Endothelial cell of umbilical vein (primary cell): ENCODE measurements at regions not wholly inside any gene's neighbourhood (a gene's known extent, or its start where the extent isn't known, plus 50 kb on each side); places are given as distances from the start of the nearest gene placed in this dataset.

Experiments
- BruUV-seq: library from RNA; stranded (reverse); fragments of 400-500 nt; replicated peaks from 2 replicates; lab custom pipeline; 2021; lab: Mats Ljungman, UMichigan
- CTCF ChIA-PET: fragments of 300-600, 350-600 bp; sonication (Branson Sonifier 250); formaldehyde crosslinking; loops from one replicate; lab custom pipeline; 2021; ENCODE audit warnings: antibody characterized with exemption, inconsistent platforms; lab: Charles Lee
- POLR2A ChIA-PET: fragments of 300-600, 350-600 bp; sonication (Branson Sonifier 250); formaldehyde crosslinking; loops from one replicate; lab custom pipeline; 2021; ENCODE audit warnings: antibody characterized with exemption, inconsistent platforms; lab: Charles Lee
- DNase-seq: peaks from one replicate; pipeline ENCODE4 v3.0.0-alpha.2; 2011; ENCODE audit warnings: low read depth, low spot score
- FAIRE-seq: peaks from 2 replicates; lab custom pipeline; 2011; peaks lifted over from hg19 to GRCh38; lab: Jason Lieb, UNC
- H2AFZ ChIP-seq: 2 replicates; pipeline ENCODE4 v1.6.0; 2012; ENCODE audit warnings: low read depth, low read length, control low read depth, inconsistent platforms
- H3K27ac ChIP-seq: 2 replicates; pipeline ENCODE4 v1.5.1; 2011; ENCODE audit warnings: low read depth, mild to moderate bottlenecking, control low read depth, low read length, moderate library complexity; ENCODE audit not compliant: insufficient read depth
- H3K27me3 ChIP-seq, 2 experiments: 2 replicates each; pipeline versions ENCODE4 v1.6.0 to v1.6.1; 2011; ENCODE audit warnings: low read length in 2 of 2, mixed read lengths in 1 of 2; ENCODE audit not compliant: control insufficient read depth in 2 of 2, insufficient read depth in 2 of 2
- H3K36me3 ChIP-seq, 2 experiments: 2 replicates in 1 of 2; 3 replicates in 1 of 2; pipeline ENCODE4 v1.5.1; 2011; ENCODE audit warnings: low read length in 2 of 2, mild to moderate bottlenecking in 1 of 2, moderate library complexity in 1 of 2; ENCODE audit not compliant: control insufficient read depth in 2 of 2, insufficient read depth in 2 of 2; ENCODE audit errors: extremely low read depth in 1 of 2
- H3K4me1 ChIP-seq: 3 replicates; pipeline ENCODE4 v1.5.1; 2011; ENCODE audit warnings: mild to moderate bottlenecking, low read length; ENCODE audit not compliant: control insufficient read depth, insufficient read depth; ENCODE audit errors: extremely low read depth
- H3K4me2 ChIP-seq: 2 replicates; pipeline ENCODE4 v1.6.1; 2011; ENCODE audit warnings: low read length, control low read depth, mixed read lengths; ENCODE audit not compliant: insufficient read depth
- H3K4me3 ChIP-seq, 3 experiments: fragments of 200-600 bp in 1 of 3; sonication (generic), shearing (Covaris generic) in 1 of 3; replicated peaks in 1 of 3; 2 replicates each; pipeline ENCODE4 v1.5.1; 2011 to 2016; ENCODE audit warnings: control low read depth in 3 of 3, low read length in 3 of 3, mild to moderate bottlenecking in 2 of 3, inconsistent platforms in 1 of 3, low read depth in 1 of 3, moderate library complexity in 1 of 3; ENCODE audit not compliant: insufficient read depth in 1 of 3
- H3K79me2 ChIP-seq: 2 replicates; pipeline ENCODE4 v1.6.0; 2012; ENCODE audit warnings: low read length, inconsistent platforms; ENCODE audit not compliant: control insufficient read depth, insufficient read depth
- H3K9ac ChIP-seq: replicated peaks from 2 replicates; pipeline ENCODE3; 2011; ENCODE audit warnings: low read length, control low read depth; ENCODE audit not compliant: insufficient read depth; ENCODE audit errors: extremely low read depth
- H3K9me1 ChIP-seq: replicated peaks from 3 replicates; pipeline ENCODE4 v1.6.0; 2011; ENCODE audit warnings: mild to moderate bottlenecking, low read length; ENCODE audit not compliant: control insufficient read depth, insufficient read depth; ENCODE audit errors: extremely low read depth
- H3K9me3 ChIP-seq: replicated peaks from 2 replicates; pipeline ENCODE4 v1.5.1; 2012; ENCODE audit warnings: low read length, inconsistent platforms; ENCODE audit not compliant: control insufficient read depth, insufficient read depth
- H4K20me1 ChIP-seq: replicated peaks from 2 replicates; pipeline ENCODE3; 2011; ENCODE audit warnings: mild to moderate bottlenecking, low read length; ENCODE audit not compliant: control insufficient read depth, insufficient read depth; ENCODE audit errors: extremely low read depth
- EZH2 ChIP-seq: IDR thresholded peaks from 2 replicates; pipeline ENCODE4 v1.6.1; 2012; ENCODE audit warnings: borderline replicate concordance, low read depth, mild to moderate bottlenecking, moderate library complexity, low read length, inconsistent platforms; ENCODE audit not compliant: severe bottlenecking
- FOS ChIP-seq: IDR thresholded peaks from 2 replicates; pipeline ENCODE4 v1.6.1; 2011; ENCODE audit warnings: mild to moderate bottlenecking, low read length, moderate library complexity, borderline replicate concordance; ENCODE audit not compliant: insufficient read depth
- GATA2 ChIP-seq: IDR thresholded peaks from 2 replicates; pipeline ENCODE4 v1.7.0; 2011; ENCODE audit warnings: low read depth, mild to moderate bottlenecking, moderate library complexity, mixed read lengths, low read length; ENCODE audit not compliant: insufficient read length, insufficient read depth
- JUN ChIP-seq: IDR thresholded peaks from 2 replicates; pipeline ENCODE4 v1.6.1; 2011; ENCODE audit warnings: borderline replicate concordance, low read depth; ENCODE audit not compliant: insufficient read length, insufficient read depth
- MYC ChIP-seq: IDR thresholded peaks from one replicate; pipeline ENCODE4 v1.6.1; 2011; ENCODE audit warnings: mild to moderate bottlenecking, low read depth, low read length
- POLR2A ChIP-seq: IDR thresholded peaks from 2 replicates; pipeline ENCODE4 v1.6.1; 2012; ENCODE audit warnings: low read depth, mild to moderate bottlenecking, control low read depth, low read length
- POLR2AphosphoS5 ChIP-seq: IDR thresholded peaks from 2 replicates; pipeline ENCODE4 v1.6.1; 2012; ENCODE audit warnings: low read depth, mild to moderate bottlenecking, control low read depth, low read length, moderate library complexity; ENCODE audit not compliant: insufficient read depth
- dilution Hi-C: fragments of 300-500 bp; cut with MboI; formaldehyde crosslinking; loops from one replicate; pipeline ENCODE4 v1.15.0; 2019; ENCODE audit warnings: low sequenced_read_pairs; ENCODE audit not compliant: extremely low pct_ligation_motif_present
- intact Hi-C: fragments of 100-400 bp; cut with micrococcal nuclease; formaldehyde crosslinking; loops from one replicate; pipeline ENCODE4 v1.10.0; 2022
- TF ChIP-seq, protein P1 (sequence below): IDR thresholded peaks from 2 replicates; pipeline ENCODE4 v1.6.1; 2011; ENCODE audit not compliant: insufficient read depth, insufficient read length
- TF ChIP-seq, protein P2 (sequence below), 2 donors: IDR thresholded peaks; 1 replicate in 1 of 2; 2 replicates in 1 of 2; pipeline ENCODE4 v1.5.1; 2011; ENCODE audit warnings: low read length in 2 of 2, mild to moderate bottlenecking in 2 of 2, moderate library complexity in 2 of 2, control low read depth in 1 of 2, inconsistent platforms in 1 of 2, low read depth in 1 of 2; ENCODE audit not compliant: insufficient read depth in 1 of 2; ENCODE audit errors: extremely low read depth in 1 of 2

GRCh38 chr5:144585681-144586080 is 415.0 kb downstream of the KCTD16 start:
- H3K27me3 ChIP-seq = no peaks in the 10 kb centered on the region
- TF ChIP-seq POLR2A (no peak), MYC (no peak), FOS (no peak), GATA2 (no peak), EZH2 (no peak), POLR2AphosphoS5 (no peak), JUN (no peak)
- TF ChIP-seq, protein P1, sequence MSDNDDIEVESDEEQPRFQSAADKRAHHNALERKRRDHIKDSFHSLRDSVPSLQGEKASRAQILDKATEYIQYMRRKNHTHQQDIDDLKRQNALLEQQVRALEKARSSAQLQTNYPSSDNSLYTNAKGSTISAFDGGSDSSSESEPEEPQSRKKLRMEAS = no peak
- TF ChIP-seq, protein P2, sequence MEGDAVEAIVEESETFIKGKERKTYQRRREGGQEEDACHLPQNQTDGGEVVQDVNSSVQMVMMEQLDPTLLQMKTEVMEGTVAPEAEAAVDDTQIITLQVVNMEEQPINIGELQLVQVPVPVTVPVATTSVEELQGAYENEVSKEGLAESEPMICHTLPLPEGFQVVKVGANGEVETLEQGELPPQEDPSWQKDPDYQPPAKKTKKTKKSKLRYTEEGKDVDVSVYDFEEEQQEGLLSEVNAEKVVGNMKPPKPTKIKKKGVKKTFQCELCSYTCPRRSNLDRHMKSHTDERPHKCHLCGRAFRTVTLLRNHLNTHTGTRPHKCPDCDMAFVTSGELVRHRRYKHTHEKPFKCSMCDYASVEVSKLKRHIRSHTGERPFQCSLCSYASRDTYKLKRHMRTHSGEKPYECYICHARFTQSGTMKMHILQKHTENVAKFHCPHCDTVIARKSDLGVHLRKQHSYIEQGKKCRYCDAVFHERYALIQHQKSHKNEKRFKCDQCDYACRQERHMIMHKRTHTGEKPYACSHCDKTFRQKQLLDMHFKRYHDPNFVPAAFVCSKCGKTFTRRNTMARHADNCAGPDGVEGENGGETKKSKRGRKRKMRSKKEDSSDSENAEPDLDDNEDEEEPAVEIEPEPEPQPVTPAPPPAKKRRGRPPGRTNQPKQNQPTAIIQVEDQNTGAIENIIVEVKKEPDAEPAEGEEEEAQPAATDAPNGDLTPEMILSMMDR (IDR thresholded peaks at IDR 0.05; ENCODE audit: extremely low read depth in 1 of 2, insufficient read depth in 1 of 2, low read depth in 1 of 2, low read length in 2 of 2) = no peak
- ChIA-PET POLR2A (no interaction called here), CTCF (no interaction called here)
- H3K27ac ChIP-seq = no peak overlapping the region
- no peak overlapping the region for H3K4me2 ChIP-seq
- no TSS peak for BruUV-seq
- H3K9ac ChIP-seq = no peak overlapping the region
- no peaks in the 10 kb centered on the region for H3K79me2 ChIP-seq
- H3K9me3 ChIP-seq = no peaks in the 10 kb centered on the region
- H3K9me1 ChIP-seq = no peaks in the 10 kb centered on the region
- intact Hi-C loops = no loop called here
- H3K36me3 ChIP-seq = no peaks in the 10 kb centered on the region
- H2AFZ ChIP-seq = no peak overlapping the region
- dilution Hi-C loops = no loop called here
- FAIRE-seq = no peak
- DNase-seq = no peak
- no peaks in the 10 kb centered on the region for H4K20me1 ChIP-seq
- no peak overlapping the region for H3K4me3 ChIP-seq
- no peaks in the 10 kb centered on the region for H3K4me1 ChIP-seq
